ENCODE measurements at regions not wholly inside any gene's neighbourhood (a gene's known extent, or its start where the extent isn't known, plus 50 kb on each side); places are given as distances from the start of the nearest gene placed in this dataset.

GRCh38 chr13:76620036-76620435 lies 266.2 kb downstream of the KCTD12 start:
- Histone ChIP-seq H3K4me3 (ENCODE audit: low read length in 3 of 3) (no peak overlapping the region), H3K9me3 (ENCODE audit: control insufficient read depth in 2 of 3, insufficient read depth in 1 of 3, low read length in 3 of 3) (no peaks in the 10 kb centered on the region), H3K36me3 (ENCODE audit: control insufficient read depth in 2 of 3, insufficient read depth in 3 of 3, low read length in 3 of 3) (no peaks in the 10 kb centered on the region), H3K27me3 (ENCODE audit: control insufficient read depth, insufficient read depth, low read length) (no peaks in the 10 kb centered on the region), H3K4me1 (ENCODE audit: control insufficient read depth in 2 of 3, insufficient read depth in 2 of 3, low read depth in 1 of 3, low read length in 3 of 3) (no peaks in the 10 kb centered on the region), H3K9ac (ENCODE audit: low read length in 3 of 3) (no peak overlapping the region), H3K27ac (ENCODE audit: low read depth in 2 of 2, low read length in 2 of 2) (no peak overlapping the region)
- FAIRE-seq (no peak), DNase-seq (no peak)
- no peak for TF ChIP-seq CTCF (IDR thresholded peaks at IDR 0.05; ENCODE audit: borderline replicate concordance, extremely low read depth, insufficient read depth)
- intact Hi-C loops (cut with DNase I): no loop called here

- intact Hi-C loops (cut with DNase I): no loop called here
- FAIRE-seq: no peak
Observed at GRCh38 chr13:76619631-76620030, 266.6 kb downstream of the KCTD12 start.

GRCh38 chr13:76610819-76611415 lies 275.3 kb downstream of the KCTD12 start:
- no peak overlapping the region for H3K4me3 ChIP-seq (ENCODE audit: low read length in 3 of 3)
- intact Hi-C loops (cut with DNase I): no loop called here
- H3K9me3 ChIP-seq (ENCODE audit: control insufficient read depth in 2 of 3, insufficient read depth in 1 of 3, low read length in 3 of 3): no peaks in the 10 kb centered on the region
- DNase-seq (no peak), FAIRE-seq (no peak)
- H3K36me3 ChIP-seq (ENCODE audit: control insufficient read depth in 2 of 3, insufficient read depth in 3 of 3, low read length in 3 of 3): no peaks in the 10 kb centered on the region
- TF ChIP-seq CTCF (IDR thresholded peaks at IDR 0.05; ENCODE audit: borderline replicate concordance, extremely low read depth, insufficient read depth): no peak
- H3K27ac ChIP-seq (ENCODE audit: low read depth in 2 of 2, low read length in 2 of 2): no peak overlapping the region
- H3K4me1 ChIP-seq (ENCODE audit: control insufficient read depth in 2 of 3, insufficient read depth in 2 of 3, low read depth in 1 of 3, low read length in 3 of 3): no peaks in the 10 kb centered on the region
- H3K9ac ChIP-seq (ENCODE audit: low read length in 3 of 3): no peak overlapping the region
- no peaks in the 10 kb centered on the region for H3K27me3 ChIP-seq (ENCODE audit: control insufficient read depth, insufficient read depth, low read length)

More at GRCh38 chr13:76619631-76620030, 266.6 kb downstream of the KCTD12 start:
- H3K36me3 ChIP-seq (ENCODE audit: control insufficient read depth in 2 of 3, insufficient read depth in 3 of 3, low read length in 3 of 3): no peaks in the 10 kb centered on the region
- H3K9ac ChIP-seq (ENCODE audit: low read length in 3 of 3): no peak overlapping the region
- DNase-seq: no peak
- no peaks in the 10 kb centered on the region for H3K9me3 ChIP-seq (ENCODE audit: control insufficient read depth in 2 of 3, insufficient read depth in 1 of 3, low read length in 3 of 3)
- H3K4me1 ChIP-seq (ENCODE audit: control insufficient read depth in 2 of 3, insufficient read depth in 2 of 3, low read depth in 1 of 3, low read length in 3 of 3): no peaks in the 10 kb centered on the region
- H3K4me3 ChIP-seq (ENCODE audit: low read length in 3 of 3): no peak overlapping the region
- TF ChIP-seq CTCF (IDR thresholded peaks at IDR 0.05; ENCODE audit: borderline replicate concordance, extremely low read depth, insufficient read depth): no peak
- no peaks in the 10 kb centered on the region for H3K27me3 ChIP-seq (ENCODE audit: control insufficient read depth, insufficient read depth, low read length)
- no peak overlapping the region for H3K27ac ChIP-seq (ENCODE audit: low read depth in 2 of 2, low read length in 2 of 2)

- Histone ChIP-seq H3K9ac (ENCODE audit: low read length in 3 of 3) (no peak overlapping the region), H3K9me3 (ENCODE audit: control insufficient read depth in 2 of 3, insufficient read depth in 1 of 3, low read length in 3 of 3) (no peaks in the 10 kb centered on the region), H3K27ac (ENCODE audit: low read depth in 2 of 2, low read length in 2 of 2) (no peak overlapping the region), H3K4me1 (ENCODE audit: control insufficient read depth in 2 of 3, insufficient read depth in 2 of 3, low read depth in 1 of 3, low read length in 3 of 3) (no peaks in the 10 kb centered on the region), H3K27me3 (ENCODE audit: control insufficient read depth, insufficient read depth, low read length) (no peaks in the 10 kb centered on the region), H3K36me3 (ENCODE audit: control insufficient read depth in 2 of 3, insufficient read depth in 3 of 3, low read length in 3 of 3) (no peaks in the 10 kb centered on the region), H3K4me3 (ENCODE audit: low read length in 3 of 3) (no peak overlapping the region)
- no peak for DNase-seq
- intact Hi-C loops (cut with DNase I): no loop called here
- TF ChIP-seq CTCF (IDR thresholded peaks at IDR 0.05; ENCODE audit: borderline replicate concordance, extremely low read depth, insufficient read depth): no peak
- FAIRE-seq: no peak
Observed at GRCh38 chr13:76609643-76610042, 276.6 kb downstream of the KCTD12 start.

Measured in kidney (tissue), 13 donors.